ENCODE measurements at regions not wholly inside any gene's neighbourhood (a gene's known extent, or its start where the extent isn't known, plus 50 kb on each side); places are given as distances from the start of the nearest gene placed in this dataset.
"Not testable (repeated sequence)": the region's sequence is repeated elsewhere in the genome, so short reads cannot be mapped to it uniquely, and the experiment has no call there.

- DNase-seq (ENCODE audit: insufficient read length, low spot score) (no peak), FAIRE-seq (no peak)
- no peak for TF ChIP-seq CTCF (IDR thresholded peaks at IDR 0.05; ENCODE audit: insufficient read depth, missing control alignments)
These were observed 198.1 kb downstream of the TMEM167A start for GRCh38 chr5:82879089-82879488.

- FAIRE-seq (no peak), DNase-seq (ENCODE audit: insufficient read length, low spot score) (no peak)
- TF ChIP-seq CTCF (IDR thresholded peaks at IDR 0.05; ENCODE audit: insufficient read depth, missing control alignments) = no peak
These were observed 203.7 kb downstream of the TMEM167A start for GRCh38 chr5:82873452-82873851.

- FAIRE-seq; DNase-seq (ENCODE audit: insufficient read length, low spot score): not testable (repeated sequence)
These were observed 204.6 kb downstream of the TMEM167A start for GRCh38 chr5:82872321-82873288.

GRCh38 chr5:82865625-82866024 is 211.6 kb downstream of the TMEM167A start:
- FAIRE-seq (no peak), DNase-seq (ENCODE audit: insufficient read length, low spot score) (no peak)

GRCh38 chr5:82863266-82863665 is 213.9 kb downstream of the TMEM167A start:
- FAIRE-seq = no peak
- DNase-seq (ENCODE audit: insufficient read length, low spot score) = no peak
- TF ChIP-seq CTCF (IDR thresholded peaks at IDR 0.05; ENCODE audit: insufficient read depth, missing control alignments) = no peak

More at GRCh38 chr5:82865625-82866024, 211.6 kb downstream of the TMEM167A start:
- TF ChIP-seq CTCF (IDR thresholded peaks at IDR 0.05; ENCODE audit: insufficient read depth, missing control alignments) = no peak

- TF ChIP-seq CTCF (IDR thresholded peaks at IDR 0.05; ENCODE audit: insufficient read depth, missing control alignments) = no peak
- DNase-seq (ENCODE audit: insufficient read length, low spot score) (no peak), FAIRE-seq (no peak)
These were observed 214.5 kb downstream of the TMEM167A start for GRCh38 chr5:82862711-82863110.

GRCh38 chr5:82862261-82862660 is 214.9 kb downstream of the TMEM167A start:
- no peak for TF ChIP-seq CTCF (IDR thresholded peaks at IDR 0.05; ENCODE audit: insufficient read depth, missing control alignments)
- FAIRE-seq (no peak), DNase-seq (ENCODE audit: insufficient read length, low spot score) (no peak)
